SK-N-SH treated with all-trans-retinoic acid at 6 μM for 48 hours (cell line): ENCODE measurements at regions not wholly inside any gene's neighbourhood (a gene's known extent, or its start where the extent isn't known, plus 50 kb on each side); places are given as distances from the start of the nearest gene placed in this dataset.

Source experiments
- ATAC-seq: fragments of 200-7000 bp; cut with Tn5 transposase; 3 replicates; pipeline ENCODE4 v1.9.1; 2020; ENCODE audit warnings: mild to moderate bottlenecking, moderate library complexity
- BACH2 ChIP-seq: fragments of 250-450 bp; sonication (Bioruptor Pico); IDR thresholded peaks from 2 replicates; pipeline ENCODE4 v1.9.0; 2021; ENCODE audit warnings: mild to moderate bottlenecking, borderline replicate concordance
- CREB5 ChIP-seq: fragments of 250-450 bp; sonication (Bioruptor Pico); IDR thresholded peaks from 2 replicates; pipeline ENCODE4 v1.5.1; 2020; ENCODE audit warnings: low read depth, mild to moderate bottlenecking, moderate library complexity
- CSDC2 ChIP-seq: fragments of 250-450 bp; sonication (Bioruptor Pico); IDR thresholded peaks from 2 replicates; pipeline ENCODE4 v1.5.0; 2020; ENCODE audit warnings: mild to moderate bottlenecking, moderate library complexity
- ESRRG ChIP-seq: fragments of 250-450 bp; sonication (Bioruptor Pico); IDR thresholded peaks from 2 replicates; pipeline ENCODE4 v1.6.1; 2021; ENCODE audit warnings: mild to moderate bottlenecking
- GLIS3 ChIP-seq: fragments of 250-450 bp; sonication (Bioruptor Pico); IDR thresholded peaks from 2 replicates; pipeline ENCODE4 v1.5.0; 2020; ENCODE audit warnings: mild to moderate bottlenecking, moderate library complexity
- ISL1 ChIP-seq: fragments of 250-450 bp; sonication (Bioruptor Pico); IDR thresholded peaks from 2 replicates; pipeline ENCODE4 v2.1.2; 2022; ENCODE audit warnings: mild to moderate bottlenecking, moderate library complexity
- PATZ1 ChIP-seq: fragments of 250-450 bp; sonication (Bioruptor Pico); IDR thresholded peaks from 2 replicates; pipeline ENCODE4 v1.8.0; 2020; ENCODE audit warnings: mild to moderate bottlenecking, moderate library complexity, borderline replicate concordance
- POU6F1 ChIP-seq: fragments of 250-450 bp; sonication (Bioruptor Pico); IDR thresholded peaks from 2 replicates; pipeline ENCODE4 v1.8.0; 2021; ENCODE audit warnings: low read depth, mild to moderate bottlenecking, moderate library complexity, borderline replicate concordance
- PPARA ChIP-seq: fragments of 250-450 bp; sonication (Bioruptor Pico); IDR thresholded peaks from 2 replicates; pipeline ENCODE4 v1.5.0; 2020; ENCODE audit warnings: mild to moderate bottlenecking, borderline replicate concordance
- RARB ChIP-seq: fragments of 250-450 bp; sonication (Bioruptor Pico); IDR thresholded peaks from 2 replicates; pipeline ENCODE4 v1.8.0; 2021; ENCODE audit warnings: mild to moderate bottlenecking, moderate library complexity
- SNAI2 ChIP-seq: fragments of 250-450 bp; sonication (Bioruptor Pico); IDR thresholded peaks from 2 replicates; pipeline ENCODE4 v1.5.0; 2020; ENCODE audit warnings: mild to moderate bottlenecking, moderate library complexity
- TCF4 ChIP-seq: fragments of 250-450 bp; sonication (Bioruptor Pico); IDR thresholded peaks from 2 replicates; pipeline ENCODE4 v1.8.0; 2021; ENCODE audit warnings: mild to moderate bottlenecking, moderate library complexity, borderline replicate concordance
- TOX ChIP-seq: fragments of 250-450 bp; sonication (Bioruptor Pico); IDR thresholded peaks from 2 replicates; pipeline ENCODE4 v1.8.0; 2021; ENCODE audit warnings: mild to moderate bottlenecking, moderate library complexity, borderline replicate concordance
- TSHZ2 ChIP-seq: fragments of 250-450 bp; sonication (Bioruptor Pico); IDR thresholded peaks from 2 replicates; pipeline ENCODE4 v1.5.0; 2020; ENCODE audit warnings: mild to moderate bottlenecking, moderate library complexity
- ZC3H10 ChIP-seq: fragments of 250-450 bp; sonication (Bioruptor Pico); IDR thresholded peaks from 2 replicates; pipeline ENCODE4 v1.5.1; 2021; ENCODE audit warnings: mild to moderate bottlenecking, moderate library complexity
- ZFP3 ChIP-seq: fragments of 250-450 bp; sonication (Bioruptor Pico); IDR thresholded peaks from 2 replicates; pipeline ENCODE4 v1.5.0; 2020; ENCODE audit warnings: mild to moderate bottlenecking, moderate library complexity
- ZFP30 ChIP-seq: fragments of 450-650 bp; formaldehyde crosslinking; IDR thresholded peaks from 2 replicates; pipeline ENCODE4 v1.5.0; 2022; ENCODE audit warnings: mild to moderate bottlenecking, moderate library complexity
- ZNF565 ChIP-seq: fragments of 450-650 bp; formaldehyde crosslinking; conservative IDR thresholded peaks from 2 replicates; pipeline ENCODE4 v1.5.0; 2020; ENCODE audit warnings: low read depth, mild to moderate bottlenecking, moderate library complexity
- ZNF70 ChIP-seq: fragments of 450-650 bp; formaldehyde crosslinking; IDR thresholded peaks from 2 replicates; pipeline ENCODE4 v1.5.0; 2020; ENCODE audit warnings: mild to moderate bottlenecking, moderate library complexity
- ZNF8 ChIP-seq: fragments of 450-650 bp; formaldehyde crosslinking; IDR thresholded peaks from 2 replicates; pipeline ENCODE4 v1.5.0; 2020; ENCODE audit warnings: mild to moderate bottlenecking, moderate library complexity

- no peak for TF ChIP-seq TSHZ2 (CRISPR knock-in tag)
- no peak for TF ChIP-seq ZNF8 (CRISPR knock-in tag)
- no peak for TF ChIP-seq POU6F1
- no peak for TF ChIP-seq BACH2
- TF ChIP-seq CSDC2: no peak
- no peak for TF ChIP-seq ZC3H10 (CRISPR knock-in tag)
- TF ChIP-seq GLIS3 (CRISPR knock-in tag): no peak
- TF ChIP-seq RARB: no peak
- TF ChIP-seq TOX (CRISPR knock-in tag): no peak
- no peak for TF ChIP-seq CREB5 (CRISPR knock-in tag)
- no peak for TF ChIP-seq SNAI2 (CRISPR knock-in tag)
- TF ChIP-seq PPARA (CRISPR knock-in tag): no peak
- no peak for TF ChIP-seq TCF4 (CRISPR knock-in tag)
- TF ChIP-seq PATZ1 (CRISPR knock-in tag): no peak
- no peak for TF ChIP-seq ZNF565 (CRISPR knock-in tag)
- TF ChIP-seq ZFP30 (CRISPR knock-in tag): no peak
- no peak for TF ChIP-seq ZNF70 (CRISPR knock-in tag)
- no peak for TF ChIP-seq ISL1
- TF ChIP-seq ESRRG (CRISPR knock-in tag): no peak
- TF ChIP-seq, all 23 proteins: peak for 0
These were observed 193.1 kb downstream of the SHQ1 start for GRCh38 chr3:72655131-72655551.

GRCh38 chr3:72652395-72652794 lies 195.8 kb downstream of the SHQ1 start:
- TF ChIP-seq ZFP3 (CRISPR knock-in tag): no peak
- TF ChIP-seq CREB5 (CRISPR knock-in tag): no peak
- TF ChIP-seq TSHZ2 (CRISPR knock-in tag): no peak
- no peak for TF ChIP-seq ISL1
- TF ChIP-seq, all 23 proteins: peak for 0
- no peak for ATAC-seq

More at GRCh38 chr3:72655131-72655551, 193.1 kb downstream of the SHQ1 start:
- ATAC-seq: no peak
